ENCODE measurements at regions not wholly inside any gene's neighbourhood (a gene's known extent, or its start where the extent isn't known, plus 50 kb on each side); places are given as distances from the start of the nearest gene placed in this dataset.

- TF ChIP-seq SPI1 (IDR thresholded peaks at IDR 0.05; ENCODE audit: borderline replicate concordance, low read depth), result no peak
- no peak for TF ChIP-seq CTCF (IDR thresholded peaks at IDR 0.05; ENCODE audit: insufficient read depth, low read length)
- no peak for TF ChIP-seq POLR2AphosphoS5 (IDR thresholded peaks at IDR 0.05; ENCODE audit: low read depth)
- TF ChIP-seq GABPA (IDR thresholded peaks at IDR 0.05; ENCODE audit: low read depth), result no peak
- TF ChIP-seq REST (IDR thresholded peaks at IDR 0.05; ENCODE audit: insufficient replicate concordance, low read depth), result no peak
- H3K27ac ChIP-seq (replicated peaks), result no peak overlapping the region
- no peaks in the 10 kb centered on the region for H3K27me3 ChIP-seq (ENCODE audit: insufficient read depth, poor library complexity, severe bottlenecking)
These were observed 1074.3 kb upstream of the TENM4 start for GRCh38 chr11:80515097-80515496.

GRCh38 chr11:80512491-80512890, 1071.7 kb upstream of the TENM4 start:
- Histone ChIP-seq H3K27me3 (ENCODE audit: insufficient read depth, poor library complexity, severe bottlenecking) (no peaks in the 10 kb centered on the region), H3K27ac (replicated peaks) (no peak overlapping the region), H3K4me3 (replicated peaks; ENCODE audit: insufficient read depth, low read length) (no peak overlapping the region)
- no peak for TF ChIP-seq GABPA (IDR thresholded peaks at IDR 0.05; ENCODE audit: low read depth)
- no peak for TF ChIP-seq SPI1 (IDR thresholded peaks at IDR 0.05; ENCODE audit: borderline replicate concordance, low read depth)
- TF ChIP-seq REST (IDR thresholded peaks at IDR 0.05; ENCODE audit: insufficient replicate concordance, low read depth), result no peak
- no peak for TF ChIP-seq CTCF (IDR thresholded peaks at IDR 0.05; ENCODE audit: insufficient read depth, low read length)
- no peak for TF ChIP-seq POLR2AphosphoS5 (IDR thresholded peaks at IDR 0.05; ENCODE audit: low read depth)
- no peak for DNase-seq (ENCODE audit: low read depth in 1 of 2, low spot score in 1 of 2)

More at GRCh38 chr11:80515097-80515496, 1074.3 kb upstream of the TENM4 start:
- H3K4me3 ChIP-seq (replicated peaks; ENCODE audit: insufficient read depth, low read length), result no peak overlapping the region
- DNase-seq (ENCODE audit: low read depth in 1 of 2, low spot score in 1 of 2), result no peak

- no peak overlapping the region for H3K27ac ChIP-seq (replicated peaks)
- no peak overlapping the region for H3K4me3 ChIP-seq (replicated peaks; ENCODE audit: insufficient read depth, low read length)
- TF ChIP-seq REST (IDR thresholded peaks at IDR 0.05; ENCODE audit: insufficient replicate concordance, low read depth), result no peak
- TF ChIP-seq GABPA (IDR thresholded peaks at IDR 0.05; ENCODE audit: low read depth), result no peak
- TF ChIP-seq POLR2AphosphoS5 (IDR thresholded peaks at IDR 0.05; ENCODE audit: low read depth), result no peak
- no peak for TF ChIP-seq SPI1 (IDR thresholded peaks at IDR 0.05; ENCODE audit: borderline replicate concordance, low read depth)
- no peak for DNase-seq (ENCODE audit: low read depth in 1 of 2, low spot score in 1 of 2)
- no peaks in the 10 kb centered on the region for H3K27me3 ChIP-seq (ENCODE audit: insufficient read depth, poor library complexity, severe bottlenecking)
These were observed 1064.9 kb upstream of the TENM4 start for GRCh38 chr11:80505771-80506170.

All from HL-60 (cell line).